SKM-1 treated with dmso at 0.1 percent for 144 hours (cell line): ENCODE measurements at regions not wholly inside any gene's neighbourhood (a gene's known extent, or its start where the extent isn't known, plus 50 kb on each side); places are given as distances from the start of the nearest gene placed in this dataset.

Experiments
- DNase-seq: peaks from one replicate; lab custom pipeline; 2025; ENCODE audit not compliant: unreplicated experiment; lab: John Stamatoyannopoulos, UW

DNA sequence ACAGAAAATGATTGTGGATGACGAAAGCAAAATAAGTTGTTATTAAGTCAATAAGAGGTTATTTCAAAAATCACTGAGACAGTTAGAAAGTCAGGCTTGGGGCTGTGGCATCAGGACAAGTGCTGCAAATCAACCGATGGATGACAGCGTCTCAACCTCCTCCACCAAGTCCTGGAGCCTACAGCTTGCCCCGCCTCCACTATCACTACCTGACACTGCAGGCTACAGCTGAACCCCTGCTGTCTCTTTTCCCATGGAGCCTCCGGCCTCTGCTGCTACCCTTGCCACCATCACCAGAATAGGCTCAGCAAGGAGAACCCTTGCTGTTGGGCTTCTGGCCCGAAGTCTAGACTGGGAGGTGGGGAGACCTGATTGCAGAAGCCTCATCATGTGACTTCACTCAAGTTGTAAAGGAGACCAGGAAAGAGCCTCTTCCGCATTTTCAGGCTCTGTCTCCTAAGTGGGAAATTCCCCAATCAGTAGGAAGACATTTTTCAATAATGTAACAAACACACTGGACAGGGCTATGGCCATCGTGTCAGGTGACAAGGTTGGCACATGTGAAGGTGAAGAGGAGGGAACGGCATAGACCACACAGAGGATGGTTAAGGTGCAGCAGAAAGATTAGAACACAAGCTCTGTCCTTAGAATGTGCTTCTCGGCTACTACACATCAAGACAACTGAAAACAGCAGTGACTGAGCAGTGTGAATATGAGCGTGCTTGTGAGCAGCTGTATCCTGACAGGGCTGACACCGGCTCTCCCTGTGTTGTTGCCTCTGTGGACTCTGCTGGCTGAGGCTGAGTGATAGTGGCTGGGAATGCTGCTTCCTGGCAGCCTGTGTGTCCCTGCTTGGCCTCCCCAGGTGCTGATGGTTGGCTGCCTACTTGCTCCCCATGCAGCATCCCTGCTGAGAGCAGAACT is 660.7 kb downstream of the PTPRU start:
- DNase-seq: no peak

DNA sequence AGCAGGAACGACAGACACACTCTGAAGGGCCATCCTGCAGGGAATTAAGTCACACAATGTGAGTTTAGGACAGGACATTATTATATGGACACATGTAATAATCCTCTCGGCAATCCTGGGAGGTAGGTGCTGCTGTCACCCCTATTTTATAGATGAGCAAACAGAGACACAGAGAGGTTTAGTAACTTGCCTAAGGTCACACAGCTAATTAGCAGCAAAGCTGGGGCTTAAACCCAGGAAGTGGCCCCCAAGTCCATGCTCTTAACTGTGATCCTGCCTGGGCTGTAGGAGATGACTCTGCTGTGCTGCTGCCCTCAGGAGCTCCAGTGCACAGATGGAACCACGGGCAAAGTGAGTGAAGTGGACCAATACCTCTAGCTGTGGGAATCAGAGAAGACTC is 660.0 kb downstream of the PTPRU start:
- no peak for DNase-seq

- DNase-seq: no peak
Measured at GRCh38 chr1:29895201-29895600, 658.9 kb downstream of the PTPRU start.

DNA sequence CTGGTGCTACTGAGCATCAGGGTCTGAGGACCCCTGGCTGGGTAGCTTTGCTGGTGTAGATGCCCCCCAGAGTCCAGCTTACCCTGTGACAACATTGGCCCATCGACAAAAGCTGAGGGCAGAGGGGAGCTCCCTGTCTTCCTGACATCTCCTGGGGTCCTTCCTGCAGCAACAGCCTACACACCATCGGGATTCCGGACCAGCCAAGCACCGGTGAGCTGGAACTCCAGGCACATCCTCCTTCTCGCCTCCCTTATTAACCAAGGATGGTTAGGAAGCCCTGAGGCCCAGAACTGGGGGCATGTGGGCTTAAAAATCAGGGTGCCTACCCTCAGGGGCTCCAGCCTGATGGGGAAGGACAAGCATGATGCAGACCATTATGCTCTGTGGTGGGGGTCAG is 658.0 kb downstream of the PTPRU start:
- DNase-seq: no peak

- DNase-seq: no peak
Measured at GRCh38 chr1:29893806-29894205, 657.5 kb downstream of the PTPRU start.

DNA sequence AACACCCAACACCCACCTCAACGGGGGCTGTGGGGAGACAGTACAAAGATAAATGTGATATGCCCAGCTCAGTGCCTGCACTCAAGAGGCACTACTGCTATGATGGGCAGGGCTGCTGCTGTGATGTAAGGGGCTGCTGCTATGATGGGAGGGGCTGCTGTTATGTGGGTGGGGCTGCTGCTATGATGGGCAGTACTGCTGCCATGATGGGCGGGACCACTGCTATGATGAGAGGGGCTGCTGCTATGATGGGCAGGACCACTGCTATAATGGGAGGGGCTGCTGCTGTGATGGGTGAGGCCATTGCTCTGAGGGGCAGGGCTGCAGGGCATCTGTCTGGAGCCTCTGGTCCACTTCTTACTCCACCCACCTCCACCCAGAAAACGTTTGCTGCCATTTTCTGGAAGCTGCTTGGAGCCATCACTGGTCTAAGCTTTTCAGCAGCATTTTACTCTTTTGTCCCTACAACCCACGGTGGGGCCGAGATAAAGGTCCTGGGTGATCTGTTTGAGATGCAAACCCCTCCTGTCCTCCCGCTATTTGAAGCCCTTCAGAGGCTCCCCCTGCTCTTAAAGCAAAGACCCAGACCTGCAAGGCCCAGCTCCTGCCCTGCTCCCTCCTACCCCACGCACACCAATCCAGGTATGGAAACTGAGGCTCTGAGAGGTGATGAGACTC is 656.9 kb downstream of the PTPRU start:
- no peak for DNase-seq

DNA sequence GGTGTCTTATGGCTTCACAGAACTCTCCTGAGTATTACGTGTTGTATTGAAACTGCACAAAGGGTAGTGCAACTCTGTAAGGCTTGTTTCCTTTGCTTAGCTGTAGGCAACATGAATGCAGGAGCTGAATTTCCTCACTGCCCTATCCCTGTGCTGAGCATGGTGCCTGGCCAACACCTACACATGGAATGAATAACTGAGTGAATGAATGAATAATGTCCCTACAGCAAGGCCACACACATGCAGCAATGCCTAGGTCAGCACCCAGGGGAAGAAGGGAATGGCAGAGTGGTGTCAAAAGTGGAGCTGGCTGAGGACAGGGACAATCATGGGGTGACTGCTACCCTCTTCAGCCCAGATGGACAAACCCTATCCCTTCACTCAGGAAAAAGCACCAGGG is 655.9 kb downstream of the PTPRU start:
- no peak for DNase-seq

DNA sequence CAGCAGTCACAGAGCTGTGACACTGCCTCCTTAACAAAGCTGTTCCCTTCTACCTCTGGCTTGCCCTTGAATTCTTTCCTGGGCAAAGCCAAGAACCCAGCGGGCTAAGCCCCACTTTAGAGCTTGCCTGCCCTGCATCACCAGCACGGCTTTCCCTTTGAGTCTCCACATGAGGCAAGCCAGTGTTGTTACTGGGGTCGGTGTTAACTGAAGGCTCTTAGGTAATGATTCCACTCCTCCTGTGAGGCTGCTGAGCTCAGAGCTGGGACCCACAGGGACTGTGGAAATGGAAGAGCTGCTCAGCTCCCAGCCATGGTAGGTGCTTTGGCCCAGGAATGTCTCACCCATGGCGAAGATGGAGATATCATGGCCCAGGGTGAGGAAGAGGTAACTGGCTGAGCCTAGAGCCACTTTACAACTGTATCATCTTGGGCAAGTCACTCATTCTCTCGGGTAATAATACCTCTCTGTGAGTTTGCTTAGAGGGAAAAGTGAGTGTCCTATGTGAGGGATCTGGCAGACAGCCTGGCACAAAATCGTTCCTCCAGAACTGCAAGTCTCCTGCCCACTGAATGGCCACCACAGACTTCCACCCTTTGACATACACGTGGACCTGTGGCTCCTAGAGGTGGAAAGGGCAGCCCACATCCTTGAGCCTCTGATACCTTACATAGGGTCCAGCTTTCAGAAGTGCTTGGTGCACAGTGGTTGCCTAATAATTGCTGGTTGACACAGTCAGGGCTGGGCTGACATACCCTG is 654.1 kb downstream of the PTPRU start:
- DNase-seq: no peak

GRCh38 chr1:29889776-29890175 is 653.5 kb downstream of the PTPRU start:
- DNase-seq: no peak

GRCh38 chr1:29884740-29885139 is 648.4 kb downstream of the PTPRU start:
- no peak for DNase-seq

- DNase-seq: no peak
Measured at GRCh38 chr1:29883986-29884385, 647.7 kb downstream of the PTPRU start.

DNA sequence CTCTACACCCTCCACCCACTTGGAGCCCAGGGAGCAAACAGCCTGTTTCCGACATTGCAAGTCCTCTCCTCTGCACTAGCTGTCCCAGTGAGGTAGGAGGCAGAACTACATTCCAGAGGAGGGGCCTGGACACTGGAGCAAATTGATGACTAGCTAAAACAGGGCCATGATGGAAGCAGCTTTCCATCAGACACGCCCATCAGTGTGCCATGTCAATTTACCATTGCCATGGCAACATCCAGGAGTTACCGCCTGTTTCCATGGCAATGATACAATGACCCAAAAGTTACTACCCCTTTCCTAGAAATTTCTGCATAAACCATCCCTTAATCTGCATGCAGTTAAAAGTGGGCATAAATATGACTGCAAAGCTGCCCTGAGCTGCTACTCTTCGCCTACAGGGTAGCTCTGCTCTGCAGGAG is 647.1 kb downstream of the PTPRU start:
- no peak for DNase-seq

- no peak for DNase-seq
Measured at GRCh38 chr1:29880556-29880955, 644.2 kb downstream of the PTPRU start.

GRCh38 chr1:29879217-29879616 is 642.9 kb downstream of the PTPRU start:
- no peak for DNase-seq

DNA sequence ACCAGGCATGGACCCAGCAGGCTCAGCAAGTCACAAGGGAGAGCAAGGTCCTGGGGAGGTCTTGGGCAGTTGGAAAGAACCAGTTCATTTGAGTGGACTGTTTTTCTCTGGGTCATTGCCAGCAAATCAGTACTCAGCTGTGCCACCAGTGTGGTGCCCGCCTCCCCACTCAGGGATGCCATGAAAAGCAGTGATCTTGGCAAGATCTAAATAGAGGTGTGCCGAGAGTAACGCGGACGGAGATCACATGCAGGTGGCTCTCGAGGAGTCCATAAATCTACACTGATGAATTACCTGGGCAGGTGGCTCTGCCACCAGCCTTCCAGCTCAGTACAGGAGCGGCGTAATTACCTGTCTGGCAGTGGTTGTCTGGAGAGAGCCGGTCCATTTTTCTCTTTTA is 642.2 kb downstream of the PTPRU start:
- DNase-seq: no peak

GRCh38 chr1:29876902-29877301 is 640.6 kb downstream of the PTPRU start:
- DNase-seq: no peak

GRCh38 chr1:29876441-29876840 is 640.1 kb downstream of the PTPRU start:
- no peak for DNase-seq

GRCh38 chr1:29875557-29876028 is 639.3 kb downstream of the PTPRU start:
- DNase-seq: no peak

DNA sequence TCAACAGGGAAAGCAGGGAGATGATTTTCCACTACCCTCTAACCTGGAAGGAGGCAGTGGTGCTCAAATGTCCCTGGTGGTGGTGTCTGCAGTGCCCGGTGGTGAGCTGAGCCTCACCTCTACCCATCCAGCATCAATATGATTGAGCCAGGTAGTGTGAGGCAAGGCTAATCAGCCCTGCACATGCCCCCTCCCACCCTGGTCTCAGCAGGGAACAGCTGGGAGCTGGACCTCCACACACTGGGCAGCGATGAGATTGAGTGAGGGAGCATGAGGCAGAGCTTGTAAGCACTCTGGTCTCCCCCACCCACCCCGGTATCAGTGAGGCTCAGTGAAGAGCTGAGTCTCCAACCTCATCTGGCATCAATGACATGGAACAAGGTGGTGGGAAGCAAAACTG is 634.3 kb downstream of the PTPRU start:
- no peak for DNase-seq

- no peak for DNase-seq
Measured at GRCh38 chr1:29869802-29870201, 633.5 kb downstream of the PTPRU start.

- DNase-seq: no peak
Measured at GRCh38 chr1:29868944-29869343, 632.6 kb downstream of the PTPRU start.

DNA sequence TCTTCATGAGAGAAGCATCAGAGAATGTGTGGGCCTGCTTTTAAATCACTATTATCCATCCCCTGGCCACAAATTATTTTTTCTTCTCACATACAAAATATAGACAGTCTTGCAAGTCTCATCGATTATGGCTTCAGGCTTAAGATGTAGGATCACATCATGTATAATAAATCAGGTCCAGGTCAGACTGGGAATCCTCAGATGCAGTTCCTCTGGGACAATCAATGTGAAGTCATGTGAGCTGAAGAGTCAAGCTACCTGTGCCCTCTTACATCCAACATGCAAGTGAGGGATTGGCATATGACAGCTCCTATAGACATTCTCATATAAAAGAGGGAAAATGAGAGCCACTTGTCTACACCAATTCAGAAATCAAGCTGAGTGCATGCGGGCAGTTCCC is 631.8 kb downstream of the PTPRU start:
- no peak for DNase-seq
